Activated CD8-positive, alpha-beta T cell treated with anti-CD3 and anti-CD28 coated beads for 36 hours (primary cell): ENCODE measurements at regions not wholly inside any gene's neighbourhood (a gene's known extent, or its start where the extent isn't known, plus 50 kb on each side); places are given as distances from the start of the nearest gene placed in this dataset.
A peak's percentile ranks its signal among the peaks of the same experiment; 100 is the strongest.
"Not testable (repeated sequence)": the region's sequence is repeated elsewhere in the genome, so short reads cannot be mapped to it uniquely, and the experiment has no call there.

Experiments
- ATAC-seq: fragments of 200-7000 bp; cut with Tn5 transposase; one replicate; pipeline ENCODE4 v1.10.0; 2021; ENCODE audit warnings: mild to moderate bottlenecking, moderate library complexity
- CTCF ChIA-PET: fragments of 350-600 bp; sonication (Branson Sonifier 250); formaldehyde crosslinking; loops from one replicate; lab custom pipeline; 2021; ENCODE audit warnings: antibody characterized with exemption; lab: Charles Lee
- POLR2A ChIA-PET: fragments of 350-600 bp; sonication (Branson Sonifier 250); formaldehyde crosslinking; loops from one replicate; lab custom pipeline; 2021; ENCODE audit warnings: antibody characterized with exemption; lab: Charles Lee
- DNase-seq: peaks from one replicate; pipeline ENCODE4 v3.0.0-alpha.2; 2020
- H3K27ac Mint-ChIP-seq: one replicate; pipeline ENCODE4 v1.8.0; 2021; ENCODE audit warnings: mild to moderate bottlenecking, mixed read lengths
- H3K27me3 Mint-ChIP-seq: one replicate; pipeline ENCODE4 v1.8.0; 2021; ENCODE audit warnings: mixed read lengths
- H3K36me3 Mint-ChIP-seq: one replicate; pipeline ENCODE4 v1.8.0; 2021; ENCODE audit warnings: low read depth, mixed read lengths
- H3K4me1 Mint-ChIP-seq: one replicate; pipeline ENCODE4 v1.8.0; 2021; ENCODE audit warnings: low read depth, mixed read lengths
- H3K4me3 Mint-ChIP-seq: one replicate; pipeline ENCODE4 v1.8.0; 2021; ENCODE audit warnings: mild to moderate bottlenecking, moderate library complexity, mixed read lengths
- H3K9me3 Mint-ChIP-seq: one replicate; pipeline ENCODE4 v1.8.0; 2021; ENCODE audit warnings: mixed read lengths
- intact Hi-C: fragments of 100-400 bp; cut with micrococcal nuclease; formaldehyde crosslinking; loops from one replicate; pipeline ENCODE4 v1.10.0; 2022
- TF ChIP-seq, protein P1 (sequence below): fragments of 200-600 bp; IDR thresholded peaks from one replicate; pipeline ENCODE4 v1.8.0; 2022; ENCODE audit warnings: antibody characterized with exemption, mild to moderate bottlenecking

DNA sequence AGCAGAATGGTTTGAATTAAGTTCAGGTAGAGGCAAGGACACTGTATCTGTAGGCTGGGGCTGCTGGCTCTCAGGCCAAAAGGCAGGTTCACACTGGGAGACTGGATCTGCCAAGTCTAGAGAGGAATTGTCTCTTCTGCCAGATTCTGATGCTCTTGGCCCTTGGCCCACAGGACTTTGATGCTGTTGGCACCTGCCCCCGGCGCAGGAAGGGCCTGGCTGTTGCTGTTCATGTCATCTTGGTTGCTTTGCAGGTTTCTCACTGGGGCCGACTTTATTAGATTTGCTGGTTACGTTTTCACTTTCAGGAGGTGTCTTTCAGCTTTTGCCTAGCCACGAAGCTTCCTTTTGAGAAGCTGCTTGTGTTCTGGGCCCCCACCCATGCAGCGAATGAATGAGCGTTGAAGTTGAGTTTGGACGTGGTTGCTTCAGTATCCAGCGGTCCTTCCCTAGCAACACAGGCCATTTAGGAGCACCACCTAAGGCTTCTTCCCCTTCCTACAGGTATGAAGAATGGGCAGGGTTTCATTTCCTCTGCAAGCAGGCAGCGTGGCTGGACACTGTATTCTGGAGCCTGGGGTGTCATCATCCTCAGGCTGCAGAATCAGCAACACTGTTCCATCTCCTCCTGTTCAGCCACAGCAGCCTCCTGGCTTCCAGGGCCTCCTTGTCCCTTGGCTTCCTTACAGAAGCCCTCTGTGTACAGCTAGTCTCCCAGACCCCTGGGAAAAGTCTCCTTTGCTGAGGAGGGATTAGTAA, 65.6 kb upstream of the PRR23C start:
- H3K27ac Mint-ChIP-seq = no peak overlapping the region
- H3K27me3 Mint-ChIP-seq = peaks cover 14% of the 10 kb centered on the region
- intact Hi-C loops = no loop called here
- TF ChIP-seq, protein P1, sequence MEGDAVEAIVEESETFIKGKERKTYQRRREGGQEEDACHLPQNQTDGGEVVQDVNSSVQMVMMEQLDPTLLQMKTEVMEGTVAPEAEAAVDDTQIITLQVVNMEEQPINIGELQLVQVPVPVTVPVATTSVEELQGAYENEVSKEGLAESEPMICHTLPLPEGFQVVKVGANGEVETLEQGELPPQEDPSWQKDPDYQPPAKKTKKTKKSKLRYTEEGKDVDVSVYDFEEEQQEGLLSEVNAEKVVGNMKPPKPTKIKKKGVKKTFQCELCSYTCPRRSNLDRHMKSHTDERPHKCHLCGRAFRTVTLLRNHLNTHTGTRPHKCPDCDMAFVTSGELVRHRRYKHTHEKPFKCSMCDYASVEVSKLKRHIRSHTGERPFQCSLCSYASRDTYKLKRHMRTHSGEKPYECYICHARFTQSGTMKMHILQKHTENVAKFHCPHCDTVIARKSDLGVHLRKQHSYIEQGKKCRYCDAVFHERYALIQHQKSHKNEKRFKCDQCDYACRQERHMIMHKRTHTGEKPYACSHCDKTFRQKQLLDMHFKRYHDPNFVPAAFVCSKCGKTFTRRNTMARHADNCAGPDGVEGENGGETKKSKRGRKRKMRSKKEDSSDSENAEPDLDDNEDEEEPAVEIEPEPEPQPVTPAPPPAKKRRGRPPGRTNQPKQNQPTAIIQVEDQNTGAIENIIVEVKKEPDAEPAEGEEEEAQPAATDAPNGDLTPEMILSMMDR = no peak
- H3K9me3 Mint-ChIP-seq = no peaks in the 10 kb centered on the region
- CTCF ChIA-PET = interaction anchor here (1.1 to 5.0 kb wide), 4 partner anchors 11 to 219 kb away, joined by 3 to 53 read pairs (median 11); no protein-coding TSS in a partner anchor
- DNase-seq (no peak), ATAC-seq (no peak)
- POLR2A ChIA-PET = no interaction called here
- H3K4me3 Mint-ChIP-seq = no peak overlapping the region
- no peaks in the 10 kb centered on the region for H3K36me3 Mint-ChIP-seq
- peaks cover 2% of the 10 kb centered on the region for H3K4me1 Mint-ChIP-seq

DNA sequence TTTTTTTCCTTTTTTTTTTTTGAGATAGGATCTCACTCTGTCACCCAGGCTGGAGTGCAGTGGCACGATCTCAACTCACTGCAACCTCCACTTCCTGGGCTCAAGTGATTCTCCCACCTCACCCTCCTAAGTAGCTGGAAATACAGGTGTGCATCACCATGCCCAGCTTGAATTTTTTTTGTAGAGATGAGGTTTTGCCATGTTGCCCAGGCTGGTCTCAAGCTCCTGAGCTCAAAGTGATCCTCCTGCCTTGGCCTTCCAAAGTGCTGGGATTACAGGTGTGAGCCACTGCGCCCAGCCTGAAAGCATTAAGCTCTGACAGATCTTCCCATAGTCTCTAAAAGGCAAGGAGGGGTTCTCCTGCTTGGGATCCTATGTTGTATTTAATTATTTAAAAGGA, 66.2 kb upstream of the PRR23C start:
- CTCF ChIA-PET = interaction anchor here (0.6 to 5.0 kb wide), 11 partner anchors 8 to 278 kb away, joined by 3 to 53 read pairs (median 6); partner anchors contain the start of gene COPB2
- POLR2A ChIA-PET, H3K36me3 Mint-ChIP-seq, H3K4me3 Mint-ChIP-seq, ATAC-seq, H3K4me1 Mint-ChIP-seq, H3K9me3 Mint-ChIP-seq, H3K27ac Mint-ChIP-seq, intact Hi-C loops, DNase-seq: not testable (repeated sequence)
- H3K27me3 Mint-ChIP-seq = peaks cover 14% of the 10 kb centered on the region

DNA sequence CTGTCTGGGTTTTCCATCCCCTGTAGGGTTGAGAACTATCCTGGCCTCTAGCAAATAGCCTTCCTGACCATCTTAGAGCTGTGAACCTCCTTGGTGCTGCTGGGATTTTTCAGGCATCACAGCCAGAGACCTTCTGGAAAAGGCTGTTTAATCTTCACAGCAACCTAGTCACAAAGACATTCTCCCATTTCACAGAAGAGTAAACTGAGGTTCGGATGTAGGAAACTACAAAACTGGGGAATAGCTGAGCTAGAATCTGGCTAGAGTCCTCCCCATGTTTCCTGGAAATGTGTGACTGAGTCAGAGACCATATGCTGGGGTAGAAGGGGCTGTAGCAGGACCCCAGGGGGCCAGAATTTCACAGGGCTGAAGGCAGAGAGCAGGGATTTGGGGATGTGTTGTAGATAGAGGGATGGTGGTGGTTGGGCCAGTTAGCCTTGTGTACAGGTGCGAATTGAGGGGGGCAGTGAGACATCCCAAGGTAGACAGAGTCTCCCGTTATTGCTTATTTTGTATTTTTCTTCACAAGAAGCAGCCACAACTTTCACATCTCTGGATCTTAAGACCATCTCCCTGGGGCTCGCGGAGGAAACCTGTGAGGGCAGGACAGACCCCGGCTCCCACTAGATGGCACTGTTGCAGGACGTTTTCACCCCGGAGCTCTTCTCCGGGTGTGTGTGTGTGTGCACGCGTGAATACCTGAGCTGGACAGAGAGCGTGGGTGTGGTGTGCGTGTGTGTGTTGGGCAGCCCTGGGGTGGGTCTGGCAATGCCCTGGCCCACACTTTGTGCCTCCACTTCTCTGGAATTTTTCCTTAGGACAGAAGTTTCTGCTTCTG, 66.9 kb upstream of the PRR23C start:
- Mint-ChIP-seq H3K4me1 (peaks cover 2% of the 10 kb centered on the region), H3K4me3 (no peak overlapping the region), H3K27me3 (peaks cover 14% of the 10 kb centered on the region), H3K36me3 (no peaks in the 10 kb centered on the region), H3K9me3 (no peaks in the 10 kb centered on the region), H3K27ac (no peak overlapping the region)
- ATAC-seq = peak; percentile 46
- POLR2A ChIA-PET = no interaction called here
- DNase-seq = peak; percentile 76
- TF ChIP-seq, protein P1 = peak; percentile 70
- intact Hi-C loops = loop anchor here (2.0 kb wide), 1 partner anchor 217 kb away; no protein-coding TSS in a partner anchor
- CTCF ChIA-PET = interaction anchor here (0.5 to 5.0 kb wide), 32 partner anchors 8 to 502 kb away, joined by 3 to 53 read pairs (median 4); partner anchors contain the start of gene COPB2

DNA sequence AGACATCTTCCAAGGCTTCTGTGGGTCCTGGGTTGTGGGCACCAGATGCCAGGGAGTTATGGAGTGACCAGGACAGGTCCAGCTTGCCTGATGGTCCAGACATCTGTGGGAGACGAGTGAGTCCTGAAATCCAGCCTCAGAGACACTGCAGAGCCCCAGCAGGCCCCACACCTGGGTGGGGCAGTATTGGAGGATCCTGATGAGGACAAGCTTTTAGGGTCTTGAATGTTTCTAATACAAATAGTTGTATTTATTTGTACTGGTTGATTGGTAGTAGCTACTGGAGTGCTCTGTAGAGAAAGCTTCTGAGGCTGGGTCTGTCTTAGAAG, 67.5 kb upstream of the PRR23C start:
- peaks cover 2% of the 10 kb centered on the region for H3K4me1 Mint-ChIP-seq
- H3K27ac Mint-ChIP-seq = no peak overlapping the region
- POLR2A ChIA-PET = no interaction called here
- no peak overlapping the region for H3K4me3 Mint-ChIP-seq
- TF ChIP-seq, protein P1 = no peak
- intact Hi-C loops = loop anchor here (2.0 kb wide), 1 partner anchor 217 kb away; no protein-coding TSS in a partner anchor
- ATAC-seq = no peak
- no peak for DNase-seq
- H3K36me3 Mint-ChIP-seq = no peaks in the 10 kb centered on the region
- CTCF ChIA-PET = interaction anchor here (0.5 to 5.0 kb wide), 30 partner anchors 7 to 503 kb away, joined by 3 to 53 read pairs (median 4); partner anchors contain the start of gene COPB2
- no peaks in the 10 kb centered on the region for H3K9me3 Mint-ChIP-seq
- H3K27me3 Mint-ChIP-seq = peaks cover 14% of the 10 kb centered on the region

DNA sequence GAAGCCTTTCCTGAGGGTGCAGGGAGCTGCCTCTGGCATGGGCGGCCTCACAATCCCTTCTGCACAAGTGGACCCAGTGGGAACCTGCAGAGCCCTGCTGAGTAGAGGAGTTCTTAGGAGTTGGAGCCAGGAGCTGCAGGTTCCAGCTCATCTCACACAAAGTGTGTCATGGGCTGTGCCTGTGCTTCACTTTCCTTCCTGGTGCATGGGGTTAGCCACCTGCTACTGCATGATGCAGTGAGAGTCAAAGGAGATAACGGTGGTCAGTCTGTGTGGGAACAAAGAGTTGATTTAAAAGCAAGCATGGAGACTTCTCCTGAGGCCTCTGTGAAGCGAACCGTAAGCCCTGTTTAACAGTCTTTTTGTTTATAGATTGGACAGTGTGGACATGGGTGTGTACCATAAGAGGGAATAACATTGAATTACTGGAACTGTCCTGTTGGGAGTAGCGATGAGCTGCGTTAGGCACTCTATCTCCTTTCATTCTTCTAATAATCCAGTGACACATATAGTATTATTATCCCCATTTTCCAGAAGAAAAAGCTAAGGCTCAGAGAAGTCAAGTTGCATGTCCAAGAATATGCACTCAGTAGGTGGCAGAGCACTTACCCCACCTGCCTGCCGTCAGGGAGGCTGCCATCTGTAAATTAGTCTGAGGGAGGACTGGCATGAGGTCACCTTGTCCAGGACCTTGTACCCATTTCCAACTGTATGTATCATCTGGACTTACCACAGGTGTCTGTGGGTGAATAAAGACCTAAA, 68.7 kb upstream of the PRR23C start:
- intact Hi-C loops = loop anchor here (2.0 kb wide), 1 partner anchor 215 kb away; no protein-coding TSS in a partner anchor
- Mint-ChIP-seq H3K9me3 (no peaks in the 10 kb centered on the region), H3K27ac (no peak overlapping the region), H3K36me3 (no peaks in the 10 kb centered on the region), H3K4me1 (peaks cover 2% of the 10 kb centered on the region), H3K27me3 (peaks cover 14% of the 10 kb centered on the region), H3K4me3 (no peak overlapping the region)
- CTCF ChIA-PET = interaction anchor here (1.3 to 5.0 kb wide), 5 partner anchors 15 to 216 kb away, joined by 3 to 53 read pairs (median 4); no protein-coding TSS in a partner anchor
- ATAC-seq (peak; percentile 56), DNase-seq (peak; percentile 24)
- TF ChIP-seq, protein P1 = no peak
- POLR2A ChIA-PET = no interaction called here
